HL-60 (cell line): ENCODE measurements at regions not wholly inside any gene's neighbourhood (a gene's known extent, or its start where the extent isn't known, plus 50 kb on each side); places are given as distances from the start of the nearest gene placed in this dataset.

ENCODE experiments used
- DNase-seq, 2 experiments: peaks; one replicate each; pipeline ENCODE4 v3.0.0-alpha.2; 2010 to 2020; ENCODE audit warnings: low read depth in 1 of 2, low spot score in 1 of 2
- H3K27ac ChIP-seq: fragments of 250-450 bp; sonication (Bioruptor Pico); replicated peaks from 2 replicates; pipeline ENCODE4 v1.5.1; 2020; ENCODE audit warnings: mild to moderate bottlenecking, moderate library complexity
- H3K27me3 ChIP-seq: fragments of 250-450 bp; sonication (Bioruptor Pico); 2 replicates; pipeline ENCODE4 v1.5.1; 2021; ENCODE audit warnings: mild to moderate bottlenecking, moderate library complexity; ENCODE audit not compliant: insufficient read depth, poor library complexity, severe bottlenecking
- H3K4me3 ChIP-seq: replicated peaks from 2 replicates; pipeline ENCODE4 v1.5.1; 2011; ENCODE audit warnings: mild to moderate bottlenecking, control low read depth, low read length; ENCODE audit not compliant: insufficient read depth
- CTCF ChIP-seq: IDR thresholded peaks from one replicate; pipeline ENCODE4 v1.5.1; 2011; ENCODE audit warnings: low read length, control low read depth, inconsistent platforms; ENCODE audit not compliant: insufficient read depth
- GABPA ChIP-seq: IDR thresholded peaks from 2 replicates; pipeline ENCODE4 v1.6.1; 2012; ENCODE audit warnings: low read depth
- POLR2AphosphoS5 ChIP-seq: IDR thresholded peaks from 2 replicates; pipeline ENCODE4 v1.6.1; 2012; ENCODE audit warnings: low read depth
- SPI1 ChIP-seq: IDR thresholded peaks from 2 replicates; pipeline ENCODE4 v1.6.1; 2012; ENCODE audit warnings: low read depth, mild to moderate bottlenecking, borderline replicate concordance
- TF ChIP-seq, protein P1 (sequence below): IDR thresholded peaks from 2 replicates; pipeline ENCODE4 v1.6.1; 2012; ENCODE audit warnings: low read depth; ENCODE audit not compliant: insufficient replicate concordance

- TF ChIP-seq, protein P1, sequence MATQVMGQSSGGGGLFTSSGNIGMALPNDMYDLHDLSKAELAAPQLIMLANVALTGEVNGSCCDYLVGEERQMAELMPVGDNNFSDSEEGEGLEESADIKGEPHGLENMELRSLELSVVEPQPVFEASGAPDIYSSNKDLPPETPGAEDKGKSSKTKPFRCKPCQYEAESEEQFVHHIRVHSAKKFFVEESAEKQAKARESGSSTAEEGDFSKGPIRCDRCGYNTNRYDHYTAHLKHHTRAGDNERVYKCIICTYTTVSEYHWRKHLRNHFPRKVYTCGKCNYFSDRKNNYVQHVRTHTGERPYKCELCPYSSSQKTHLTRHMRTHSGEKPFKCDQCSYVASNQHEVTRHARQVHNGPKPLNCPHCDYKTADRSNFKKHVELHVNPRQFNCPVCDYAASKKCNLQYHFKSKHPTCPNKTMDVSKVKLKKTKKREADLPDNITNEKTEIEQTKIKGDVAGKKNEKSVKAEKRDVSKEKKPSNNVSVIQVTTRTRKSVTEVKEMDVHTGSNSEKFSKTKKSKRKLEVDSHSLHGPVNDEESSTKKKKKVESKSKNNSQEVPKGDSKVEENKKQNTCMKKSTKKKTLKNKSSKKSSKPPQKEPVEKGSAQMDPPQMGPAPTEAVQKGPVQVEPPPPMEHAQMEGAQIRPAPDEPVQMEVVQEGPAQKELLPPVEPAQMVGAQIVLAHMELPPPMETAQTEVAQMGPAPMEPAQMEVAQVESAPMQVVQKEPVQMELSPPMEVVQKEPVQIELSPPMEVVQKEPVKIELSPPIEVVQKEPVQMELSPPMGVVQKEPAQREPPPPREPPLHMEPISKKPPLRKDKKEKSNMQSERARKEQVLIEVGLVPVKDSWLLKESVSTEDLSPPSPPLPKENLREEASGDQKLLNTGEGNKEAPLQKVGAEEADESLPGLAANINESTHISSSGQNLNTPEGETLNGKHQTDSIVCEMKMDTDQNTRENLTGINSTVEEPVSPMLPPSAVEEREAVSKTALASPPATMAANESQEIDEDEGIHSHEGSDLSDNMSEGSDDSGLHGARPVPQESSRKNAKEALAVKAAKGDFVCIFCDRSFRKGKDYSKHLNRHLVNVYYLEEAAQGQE: no peak
- TF ChIP-seq GABPA (no peak), SPI1 (no peak), POLR2AphosphoS5 (no peak), CTCF (no peak)
- no peak for DNase-seq
- no peak overlapping the region for H3K4me3 ChIP-seq
- H3K27me3 ChIP-seq: no peaks in the 10 kb centered on the region
- H3K27ac ChIP-seq: no peak overlapping the region
Measured at GRCh38 chr5:68374796-68375518, 159.4 kb downstream of the PIK3R1 start.

DNA sequence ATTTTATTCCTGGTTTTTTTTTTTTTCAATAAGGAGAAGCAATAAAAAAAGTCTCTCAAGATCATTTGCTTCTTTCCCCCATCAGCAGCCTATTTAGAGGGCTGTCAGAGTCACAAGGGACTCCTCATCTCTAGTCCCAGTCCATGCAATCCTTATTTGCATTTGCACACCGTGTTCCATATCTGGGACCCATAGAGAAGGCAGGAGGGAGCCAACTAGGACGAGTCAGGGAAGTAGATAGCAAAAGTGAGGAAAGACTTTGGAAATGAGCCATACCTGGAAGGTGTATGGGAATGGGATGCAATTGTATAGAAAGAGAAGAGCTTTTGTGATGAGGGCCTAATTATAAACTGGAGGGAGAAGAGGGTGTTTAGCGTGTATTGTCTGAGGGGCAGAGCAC, 160.0 kb downstream of the PIK3R1 start:
- DNase-seq: no peak
- TF ChIP-seq CTCF: no peak
- TF ChIP-seq POLR2AphosphoS5: no peak
- H3K27me3 ChIP-seq: no peaks in the 10 kb centered on the region
- H3K4me3 ChIP-seq: no peak overlapping the region
- no peak overlapping the region for H3K27ac ChIP-seq

DNA sequence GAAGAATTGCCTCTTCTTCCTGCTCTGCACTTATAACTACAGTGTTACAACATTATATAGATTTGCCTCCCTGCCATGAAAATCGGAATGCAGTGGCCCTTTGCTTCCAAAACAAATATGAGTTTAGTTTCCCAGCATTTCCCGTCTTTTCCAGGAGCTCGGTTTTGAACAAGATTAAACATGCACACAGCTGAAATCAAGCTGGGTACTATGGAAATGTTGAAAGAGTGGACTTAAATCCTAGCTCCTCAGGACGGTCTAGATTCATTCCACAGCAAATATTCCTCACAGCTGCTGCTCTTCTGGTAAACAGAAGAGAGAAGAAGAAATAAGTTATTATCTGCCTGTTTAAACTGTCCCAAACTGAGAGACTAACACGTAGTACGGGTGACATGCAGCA, 161.4 kb downstream of the PIK3R1 start:
- TF ChIP-seq GABPA (no peak), SPI1 (no peak), CTCF (no peak), POLR2AphosphoS5 (no peak)
- TF ChIP-seq, protein P1: no peak
- no peak for DNase-seq
- no peak overlapping the region for H3K4me3 ChIP-seq
- no peak overlapping the region for H3K27ac ChIP-seq
- H3K27me3 ChIP-seq: no peaks in the 10 kb centered on the region

DNA sequence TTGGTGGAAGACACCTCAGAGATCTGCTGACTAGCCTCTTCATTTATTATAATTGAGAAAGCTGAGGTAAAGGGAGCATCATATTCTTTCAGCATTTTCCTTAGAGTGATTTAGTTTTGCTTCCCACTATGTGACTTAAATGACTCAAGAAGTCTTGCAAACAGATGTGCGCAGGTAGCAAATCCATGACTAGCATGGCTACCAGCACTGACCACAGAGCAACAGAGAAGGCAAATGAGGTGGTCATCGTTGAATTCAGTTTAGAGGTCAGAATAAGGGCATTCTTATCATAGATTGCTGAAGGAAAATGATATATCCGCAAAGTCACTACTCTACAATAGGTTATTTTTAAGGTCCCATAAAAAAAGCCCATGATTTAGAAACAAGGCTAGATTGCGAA, 162.2 kb downstream of the PIK3R1 start:
- no peak for TF ChIP-seq SPI1
- no peak for TF ChIP-seq CTCF
- TF ChIP-seq GABPA: no peak
- no peak for TF ChIP-seq POLR2AphosphoS5
- TF ChIP-seq, protein P1: no peak

More for the DNA sequence above, 162.2 kb downstream of the PIK3R1 start:
- DNase-seq: no peak
- no peaks in the 10 kb centered on the region for H3K27me3 ChIP-seq
- H3K27ac ChIP-seq: no peak overlapping the region
- no peak overlapping the region for H3K4me3 ChIP-seq
